GM10248 (cell line): ENCODE measurements at regions not wholly inside any gene's neighbourhood (a gene's known extent, or its start where the extent isn't known, plus 50 kb on each side); places are given as distances from the start of the nearest gene placed in this dataset.

Source experiments
- CTCF ChIA-PET: fragments of 300-600 bp; sonication (Branson Sonifier 250); formaldehyde crosslinking; extraction: SDS; loops from one replicate; lab custom pipeline; 2021; ENCODE audit warnings: antibody characterized with exemption; lab: Yijun Ruan, JAX
- POLR2A ChIA-PET: fragments of 350-650 bp; sonication (Branson Sonifier 250); formaldehyde crosslinking; extraction: SDS; loops from one replicate; lab custom pipeline; 2020; ENCODE audit warnings: antibody characterized with exemption; lab: Yijun Ruan, JAX
- DNase-seq: peaks from one replicate; pipeline ENCODE4 v3.0.0; 2012; ENCODE audit errors: extremely low spot score
- TF ChIP-seq, protein P1 (sequence below): IDR thresholded peaks from 2 replicates; pipeline ENCODE4 v1.5.1; 2012; ENCODE audit warnings: mild to moderate bottlenecking, low read depth; ENCODE audit errors: extremely low read depth, missing control alignments, control extremely low read depth

DNA sequence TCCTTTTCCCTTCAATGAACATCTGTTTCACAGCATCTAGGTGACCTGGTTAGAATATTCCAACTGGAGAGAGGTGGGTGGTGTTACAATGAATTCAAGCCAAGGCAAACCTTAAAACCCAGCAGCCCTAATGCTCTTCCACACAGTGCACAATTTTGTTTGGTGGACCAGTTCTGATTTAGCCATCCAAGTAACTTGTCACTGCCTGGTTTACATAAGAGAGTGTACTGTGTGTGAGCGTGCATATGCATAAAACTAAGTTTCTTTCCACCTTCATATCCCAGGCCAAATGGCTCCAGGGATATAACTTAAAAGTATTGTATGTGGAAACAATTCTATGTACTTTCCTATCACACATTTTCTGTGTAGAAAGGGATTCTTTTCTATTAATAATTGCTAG, 200.4 kb upstream of the FAR2 start:
- CTCF ChIA-PET: no interaction called here
- TF ChIP-seq, protein P1, sequence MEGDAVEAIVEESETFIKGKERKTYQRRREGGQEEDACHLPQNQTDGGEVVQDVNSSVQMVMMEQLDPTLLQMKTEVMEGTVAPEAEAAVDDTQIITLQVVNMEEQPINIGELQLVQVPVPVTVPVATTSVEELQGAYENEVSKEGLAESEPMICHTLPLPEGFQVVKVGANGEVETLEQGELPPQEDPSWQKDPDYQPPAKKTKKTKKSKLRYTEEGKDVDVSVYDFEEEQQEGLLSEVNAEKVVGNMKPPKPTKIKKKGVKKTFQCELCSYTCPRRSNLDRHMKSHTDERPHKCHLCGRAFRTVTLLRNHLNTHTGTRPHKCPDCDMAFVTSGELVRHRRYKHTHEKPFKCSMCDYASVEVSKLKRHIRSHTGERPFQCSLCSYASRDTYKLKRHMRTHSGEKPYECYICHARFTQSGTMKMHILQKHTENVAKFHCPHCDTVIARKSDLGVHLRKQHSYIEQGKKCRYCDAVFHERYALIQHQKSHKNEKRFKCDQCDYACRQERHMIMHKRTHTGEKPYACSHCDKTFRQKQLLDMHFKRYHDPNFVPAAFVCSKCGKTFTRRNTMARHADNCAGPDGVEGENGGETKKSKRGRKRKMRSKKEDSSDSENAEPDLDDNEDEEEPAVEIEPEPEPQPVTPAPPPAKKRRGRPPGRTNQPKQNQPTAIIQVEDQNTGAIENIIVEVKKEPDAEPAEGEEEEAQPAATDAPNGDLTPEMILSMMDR: no peak

DNA sequence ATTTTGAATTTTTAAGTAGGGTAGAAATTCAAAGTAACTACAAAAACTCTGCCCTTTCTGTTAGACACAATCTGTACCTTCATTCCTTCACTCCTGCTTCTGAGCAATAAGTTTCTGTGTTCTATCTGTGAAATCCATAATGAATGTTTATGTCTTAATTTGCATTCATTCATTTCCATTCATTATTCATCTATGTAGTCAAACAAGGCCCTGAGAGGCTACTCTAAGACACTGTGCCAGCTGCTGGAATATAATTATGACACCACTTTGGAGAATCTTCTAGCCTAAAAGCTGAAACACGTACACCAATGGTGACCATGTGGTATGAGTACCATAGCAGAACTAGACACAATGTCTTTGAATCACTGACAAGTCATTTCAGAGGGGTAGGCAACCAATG, 199.9 kb upstream of the FAR2 start:
- DNase-seq: no peak
- TF ChIP-seq, protein P1: no peak
- ChIA-PET CTCF (no interaction called here), POLR2A (no interaction called here)

More for the DNA sequence above, 200.4 kb upstream of the FAR2 start:
- POLR2A ChIA-PET: no interaction called here
- DNase-seq: no peak

DNA sequence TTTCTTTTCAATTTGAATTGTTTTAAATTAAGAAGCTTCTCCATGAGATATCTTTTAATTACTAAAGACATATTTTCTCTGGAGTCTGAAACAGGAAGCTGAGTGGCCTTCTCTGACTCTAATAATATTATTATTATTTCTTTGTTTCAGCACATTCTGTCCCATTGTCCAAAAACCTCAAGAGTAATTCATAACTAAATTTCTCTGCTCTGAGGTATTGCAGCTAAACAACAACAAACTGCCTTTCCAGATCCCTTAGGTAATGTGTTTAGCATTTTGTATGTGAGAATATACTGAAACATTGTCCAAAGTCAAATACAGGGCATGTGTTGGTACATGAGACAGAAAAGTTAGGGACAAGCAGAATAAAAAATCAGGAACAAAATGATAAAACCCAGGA, 199.0 kb upstream of the FAR2 start:
- ChIA-PET CTCF (no interaction called here), POLR2A (no interaction called here)
- TF ChIP-seq, protein P1: no peak
- DNase-seq: no peak

DNA sequence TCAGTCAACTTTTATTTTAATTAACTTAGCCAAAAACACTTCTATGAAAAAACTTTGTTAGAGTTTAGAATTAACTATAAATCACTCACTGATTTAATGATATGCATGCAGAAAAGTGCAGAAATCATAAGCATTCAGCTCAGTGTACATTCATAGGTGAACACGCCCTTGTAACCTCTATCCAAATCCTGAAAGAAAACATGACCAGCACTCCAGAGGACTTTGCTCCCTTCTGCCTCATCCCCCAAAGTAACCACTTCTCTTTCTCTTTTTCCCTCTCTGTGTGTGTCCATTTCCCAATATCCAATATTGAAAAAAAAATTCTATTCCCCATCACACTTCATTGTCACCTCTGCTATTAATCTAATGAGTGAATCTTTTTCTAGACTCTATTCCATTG, 197.1 kb upstream of the FAR2 start:
- TF ChIP-seq, protein P1: no peak
- DNase-seq: no peak
- CTCF ChIA-PET: no interaction called here
- POLR2A ChIA-PET: no interaction called here

DNA sequence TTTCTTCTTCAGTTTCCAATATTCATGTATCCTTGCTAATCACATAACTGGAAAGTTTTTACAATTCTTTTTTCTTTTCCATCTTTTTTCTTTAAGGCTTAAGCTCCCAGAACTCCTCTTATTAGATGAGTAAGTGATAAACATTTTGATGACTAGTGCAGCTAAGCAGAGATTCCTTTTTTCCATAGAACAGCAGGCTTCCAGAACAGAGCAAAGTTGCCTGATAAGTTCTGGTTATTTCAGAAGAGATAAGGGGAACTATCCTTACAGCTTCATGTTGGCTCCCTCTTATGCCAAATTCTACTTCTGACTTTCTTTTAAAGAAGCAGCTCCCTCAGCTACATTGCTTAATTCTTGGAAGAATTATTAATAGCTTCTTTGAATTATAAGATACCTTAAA, 194.7 kb upstream of the FAR2 start:
- POLR2A ChIA-PET: no interaction called here
- no peak for DNase-seq
- CTCF ChIA-PET: interaction anchor here (0.9 kb wide), 1 partner anchor 8 kb away, joined by 3 read pairs; no protein-coding TSS in a partner anchor
- TF ChIP-seq, protein P1: no peak

DNA sequence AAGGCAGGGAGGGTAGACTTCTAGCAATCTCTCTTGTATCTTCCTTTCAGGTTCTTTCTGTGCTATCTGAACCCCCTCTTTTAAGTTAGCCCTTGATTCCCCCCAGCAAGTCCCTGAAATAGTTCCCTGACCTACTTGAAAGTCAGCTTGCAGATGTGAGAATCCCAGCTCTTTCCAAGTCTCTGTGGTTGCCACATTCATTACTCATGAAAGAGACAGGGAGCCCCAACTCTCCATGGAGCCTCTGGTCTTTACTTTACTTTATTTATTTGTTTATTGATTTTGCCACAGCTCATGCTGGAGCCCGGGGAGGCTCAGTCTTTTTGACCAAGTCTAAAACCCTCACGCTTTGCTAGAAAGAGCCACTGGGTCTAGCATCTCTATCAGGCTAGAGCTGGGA, 193.6 kb upstream of the FAR2 start:
- CTCF ChIA-PET: no interaction called here
- POLR2A ChIA-PET: no interaction called here
- TF ChIP-seq, protein P1: no peak
- no peak for DNase-seq

DNA sequence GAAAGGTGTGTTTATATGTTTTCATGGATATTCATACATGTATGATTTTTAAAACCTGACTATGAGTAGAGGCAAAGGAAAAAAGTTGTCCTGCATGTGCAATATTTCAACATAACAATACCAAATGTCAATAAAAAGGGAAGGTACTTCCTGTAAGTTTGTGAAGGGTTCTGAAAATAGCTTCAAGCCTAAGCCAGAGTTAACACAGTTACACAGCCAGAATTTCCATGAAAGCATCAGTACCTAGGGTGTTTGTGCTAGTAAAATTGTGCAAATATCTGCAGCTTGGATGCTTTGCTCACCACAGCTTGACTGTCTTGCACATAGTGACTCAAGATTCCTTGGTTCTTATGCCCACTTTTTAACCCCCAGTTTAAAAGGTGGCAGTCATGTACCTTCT, 193.1 kb upstream of the FAR2 start:
- TF ChIP-seq, protein P1: no peak
- CTCF ChIA-PET: no interaction called here
- DNase-seq: no peak
- POLR2A ChIA-PET: no interaction called here
